Lung microvascular endothelial cell (primary cell): ENCODE measurements at regions not wholly inside any gene's neighbourhood (a gene's known extent, or its start where the extent isn't known, plus 50 kb on each side); places are given as distances from the start of the nearest gene placed in this dataset.
"Not testable (repeated sequence)": the region's sequence is repeated elsewhere in the genome, so short reads cannot be mapped to it uniquely, and the experiment has no call there.

Experiments
- DNase-seq, 2 donors: peaks; one replicate each; pipeline versions ENCODE4 v3.0.0 to v3.0.0-alpha.2; 2010; ENCODE audit warnings: low read depth in 2 of 2

GRCh38 chr15:58357529-58358476 is 74.0 kb upstream of the LIPC start:
- peak in 1 of 2 donors; percentile 14 for DNase-seq

- no peak for DNase-seq
Measured at GRCh38 chr15:58360421-58361090, 71.2 kb upstream of the LIPC start.

- DNase-seq: no peak
Measured at GRCh38 chr15:58361273-58361759, 70.5 kb upstream of the LIPC start.

- no peak for DNase-seq
Measured at GRCh38 chr15:58362262-58362922, 69.4 kb upstream of the LIPC start.

- DNase-seq: not testable (repeated sequence)
Measured at GRCh38 chr15:58363118-58363517, 68.7 kb upstream of the LIPC start.

- DNase-seq: not testable (repeated sequence)
Measured at GRCh38 chr15:58363673-58364072, 68.1 kb upstream of the LIPC start.

- not testable (repeated sequence) for DNase-seq
Measured at GRCh38 chr15:58365098-58365497, 66.7 kb upstream of the LIPC start.

- DNase-seq: peak; percentile 12 to 39
Measured at GRCh38 chr15:58369261-58369701, 62.5 kb upstream of the LIPC start.

- DNase-seq: no peak
Measured at GRCh38 chr15:58369956-58370355, 61.8 kb upstream of the LIPC start.

- no peak for DNase-seq
Measured at GRCh38 chr15:58374147-58374546, 57.6 kb upstream of the LIPC start.

- no peak for DNase-seq
Measured at GRCh38 chr15:58377193-58377592, 54.6 kb upstream of the LIPC start.

- peak in 1 of 2 donors; percentile 7 for DNase-seq
Measured at GRCh38 chr15:58378241-58379085, 53.3 kb upstream of the LIPC start.

- DNase-seq: not testable (repeated sequence)
Measured at GRCh38 chr15:58379454-58379853, 52.3 kb upstream of the LIPC start.

GRCh38 chr15:58380280-58380945 is 51.4 kb upstream of the LIPC start:
- peak; percentile 15 to 55 for DNase-seq

- DNase-seq: no peak
Measured at GRCh38 chr15:58381697-58382096, 50.1 kb upstream of the LIPC start.
